ENCODE measurements at regions not wholly inside any gene's neighbourhood (a gene's known extent, or its start where the extent isn't known, plus 50 kb on each side); places are given as distances from the start of the nearest gene placed in this dataset.

- H3K9me3 ChIP-seq (ENCODE audit: severe bottlenecking), result no peaks in the 10 kb centered on the region
Observed at GRCh38 chr9:87824216-87824875, 58.3 kb upstream of the SPATA31E1 start.

GRCh38 chr9:87824886-87825285 is 57.8 kb upstream of the SPATA31E1 start:
- TF ChIP-seq CTCF (IDR thresholded peaks at IDR 0.05; ENCODE audit: low read depth, low read length), result no peak
- Histone ChIP-seq H3K4me3 (ENCODE audit: low read depth, low read length) (no peak overlapping the region), H3K36me3 (no peaks in the 10 kb centered on the region)

More at GRCh38 chr9:87824216-87824875, 58.3 kb upstream of the SPATA31E1 start:
- no peak overlapping the region for H3K27ac ChIP-seq
- TF ChIP-seq CTCF (IDR thresholded peaks at IDR 0.05; ENCODE audit: low read depth, low read length), result no peak
- DNase-seq, result no peak
- no peak overlapping the region for H3K4me3 ChIP-seq (ENCODE audit: low read depth, low read length)
- no peaks in the 10 kb centered on the region for H3K36me3 ChIP-seq
- H3K27me3 ChIP-seq (ENCODE audit: insufficient read depth, low read depth, severe bottlenecking), result no peaks in the 10 kb centered on the region

GRCh38 chr9:87826331-87826730 is 56.3 kb upstream of the SPATA31E1 start:
- H3K9me3 ChIP-seq (ENCODE audit: severe bottlenecking), result no peaks in the 10 kb centered on the region
- H3K36me3 ChIP-seq, result no peaks in the 10 kb centered on the region
- no peak overlapping the region for H3K27ac ChIP-seq
- no peak for DNase-seq
- H3K27me3 ChIP-seq (ENCODE audit: insufficient read depth, low read depth, severe bottlenecking), result no peaks in the 10 kb centered on the region
- TF ChIP-seq CTCF (IDR thresholded peaks at IDR 0.05; ENCODE audit: low read depth, low read length), result no peak
- H3K4me3 ChIP-seq (ENCODE audit: low read depth, low read length), result no peak overlapping the region

More at GRCh38 chr9:87824886-87825285, 57.8 kb upstream of the SPATA31E1 start:
- DNase-seq, result no peak
- Histone ChIP-seq H3K9me3 (ENCODE audit: severe bottlenecking) (no peaks in the 10 kb centered on the region), H3K27me3 (ENCODE audit: insufficient read depth, low read depth, severe bottlenecking) (no peaks in the 10 kb centered on the region), H3K27ac (no peak overlapping the region)

GRCh38 chr9:87827341-87827740 is 55.3 kb upstream of the SPATA31E1 start:
- H3K4me3 ChIP-seq (ENCODE audit: low read depth, low read length), result no peak overlapping the region
- no peak for TF ChIP-seq CTCF (IDR thresholded peaks at IDR 0.05; ENCODE audit: low read depth, low read length)
- no peak overlapping the region for H3K27ac ChIP-seq
- H3K36me3 ChIP-seq, result no peaks in the 10 kb centered on the region
- DNase-seq, result no peak
- no peaks in the 10 kb centered on the region for H3K27me3 ChIP-seq (ENCODE audit: insufficient read depth, low read depth, severe bottlenecking)
- no peaks in the 10 kb centered on the region for H3K9me3 ChIP-seq (ENCODE audit: severe bottlenecking)

GRCh38 chr9:87829756-87830155 is 52.9 kb upstream of the SPATA31E1 start:
- no peak for DNase-seq
- no peak for TF ChIP-seq CTCF (IDR thresholded peaks at IDR 0.05; ENCODE audit: low read depth, low read length)
- Histone ChIP-seq H3K36me3 (no peaks in the 10 kb centered on the region), H3K27me3 (ENCODE audit: insufficient read depth, low read depth, severe bottlenecking) (no peaks in the 10 kb centered on the region), H3K27ac (no peak overlapping the region), H3K9me3 (ENCODE audit: severe bottlenecking) (no peaks in the 10 kb centered on the region), H3K4me3 (ENCODE audit: low read depth, low read length) (no peak overlapping the region)

- no peak overlapping the region for H3K27ac ChIP-seq
- H3K36me3 ChIP-seq, result no peaks in the 10 kb centered on the region
- H3K9me3 ChIP-seq (ENCODE audit: severe bottlenecking), result no peaks in the 10 kb centered on the region
- DNase-seq, result no peak
- TF ChIP-seq CTCF (IDR thresholded peaks at IDR 0.05; ENCODE audit: low read depth, low read length), result no peak
- H3K27me3 ChIP-seq (ENCODE audit: insufficient read depth, low read depth, severe bottlenecking), result no peaks in the 10 kb centered on the region
- no peak overlapping the region for H3K4me3 ChIP-seq (ENCODE audit: low read depth, low read length)
Observed at GRCh38 chr9:87830446-87830845, 52.2 kb upstream of the SPATA31E1 start.
